ENCODE measurements at regions not wholly inside any gene's neighbourhood (a gene's known extent, or its start where the extent isn't known, plus 50 kb on each side); places are given as distances from the start of the nearest gene placed in this dataset.

- ChIA-PET POLR2A (no interaction called here), CTCF (no interaction called here)
- no peak for TF ChIP-seq ZNF384 (IDR thresholded peaks at IDR 0.05)
- no peak for TF ChIP-seq TARDBP (IDR thresholded peaks at IDR 0.05)
- TF ChIP-seq, protein P1, sequence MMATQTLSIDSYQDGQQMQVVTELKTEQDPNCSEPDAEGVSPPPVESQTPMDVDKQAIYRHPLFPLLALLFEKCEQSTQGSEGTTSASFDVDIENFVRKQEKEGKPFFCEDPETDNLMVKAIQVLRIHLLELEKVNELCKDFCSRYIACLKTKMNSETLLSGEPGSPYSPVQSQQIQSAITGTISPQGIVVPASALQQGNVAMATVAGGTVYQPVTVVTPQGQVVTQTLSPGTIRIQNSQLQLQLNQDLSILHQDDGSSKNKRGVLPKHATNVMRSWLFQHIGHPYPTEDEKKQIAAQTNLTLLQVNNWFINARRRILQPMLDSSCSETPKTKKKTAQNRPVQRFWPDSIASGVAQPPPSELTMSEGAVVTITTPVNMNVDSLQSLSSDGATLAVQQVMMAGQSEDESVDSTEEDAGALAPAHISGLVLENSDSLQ (IDR thresholded peaks at IDR 0.05): no peak
- TF ChIP-seq FOXM1 (IDR thresholded peaks at IDR 0.05; ENCODE audit: borderline replicate concordance): no peak
- TF ChIP-seq NFRKB (IDR thresholded peaks at IDR 0.05): no peak
- TF ChIP-seq ARNT (IDR thresholded peaks at IDR 0.05): no peak
- TF ChIP-seq LEF1 (IDR thresholded peaks at IDR 0.05; ENCODE audit: borderline replicate concordance): no peak
- DNase-seq (ENCODE audit: extremely low spot score): no peak
Measured at GRCh38 chr1:185500001-185500626, 183.1 kb upstream of the IVNS1ABP start.

DNA sequence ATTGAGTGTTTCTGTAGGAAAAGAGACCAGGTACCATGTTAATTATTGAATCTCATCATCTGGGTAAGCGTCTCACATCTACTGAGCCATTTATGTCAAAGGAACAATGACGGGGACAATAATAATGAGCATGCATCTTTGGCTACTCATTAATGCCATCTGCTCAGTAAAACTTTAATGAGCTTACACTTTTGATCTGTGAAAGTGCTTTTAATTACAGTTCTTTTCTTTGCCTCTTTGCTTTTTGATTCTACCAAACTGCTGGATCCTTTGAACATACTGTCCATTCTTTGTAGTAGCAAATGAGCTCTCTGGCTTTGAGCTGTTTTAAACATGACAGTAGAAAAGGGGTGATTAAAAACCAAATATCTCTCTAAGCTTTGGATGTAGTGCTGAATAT lies 181.2 kb upstream of the IVNS1ABP start:
- TF ChIP-seq NFRKB (IDR thresholded peaks at IDR 0.05) (no peak), SUZ12 (IDR thresholded peaks at IDR 0.05) (no peak), SP1 (IDR thresholded peaks at IDR 0.05) (no peak), FOXA1 (IDR thresholded peaks at IDR 0.05) (no peak), FOXK2 (IDR thresholded peaks at IDR 0.05) (no peak), LEF1 (IDR thresholded peaks at IDR 0.05; ENCODE audit: borderline replicate concordance) (no peak), L3MBTL2 (conservative IDR thresholded peaks at IDR 0.05) (no peak), CTBP1 (IDR thresholded peaks at IDR 0.05; ENCODE audit: borderline replicate concordance) (no peak), FOXM1 (IDR thresholded peaks at IDR 0.05; ENCODE audit: borderline replicate concordance) (no peak), ARNT (IDR thresholded peaks at IDR 0.05) (no peak), HDGF (IDR thresholded peaks at IDR 0.05; ENCODE audit: borderline replicate concordance) (no peak), BHLHE40 (IDR thresholded peaks at IDR 0.05; ENCODE audit: borderline replicate concordance) (no peak), ELF4 (IDR thresholded peaks at IDR 0.05) (no peak), ZNF384 (IDR thresholded peaks at IDR 0.05) (no peak), TARDBP (IDR thresholded peaks at IDR 0.05) (no peak)
- TF ChIP-seq, protein P1 (IDR thresholded peaks at IDR 0.05): no peak
- no peak for DNase-seq (ENCODE audit: extremely low spot score)
- POLR2A ChIA-PET: no interaction called here
- CTCF ChIA-PET: interaction anchor here (0.5 kb wide), 1 partner anchor 43 kb away, joined by 4 read pairs; no protein-coding TSS in a partner anchor

DNA sequence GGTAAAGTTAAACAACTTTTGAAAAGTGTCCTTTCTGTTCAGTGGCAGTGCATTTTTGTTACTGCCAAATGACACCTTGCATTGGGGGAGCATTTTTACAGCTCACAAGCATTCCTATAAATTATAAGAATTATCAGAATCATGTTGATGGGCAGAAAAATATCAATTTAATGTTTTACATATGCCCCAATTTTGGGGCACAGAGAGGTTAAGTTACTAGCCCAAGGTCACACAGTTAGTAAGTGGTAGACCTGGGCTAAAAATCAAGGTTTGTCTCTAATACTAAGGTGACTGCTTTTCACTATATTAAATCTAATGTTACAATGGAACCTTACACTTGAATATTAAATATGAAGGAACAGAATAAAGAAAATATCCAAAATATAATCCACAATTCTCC lies 180.1 kb upstream of the IVNS1ABP start:
- ChIA-PET POLR2A (no interaction called here), CTCF (no interaction called here)
- TF ChIP-seq BHLHE40 (IDR thresholded peaks at IDR 0.05; ENCODE audit: borderline replicate concordance): no peak
- TF ChIP-seq TARDBP (IDR thresholded peaks at IDR 0.05): no peak
- no peak for TF ChIP-seq CTBP1 (IDR thresholded peaks at IDR 0.05; ENCODE audit: borderline replicate concordance)
- no peak for TF ChIP-seq SP1 (IDR thresholded peaks at IDR 0.05)
- TF ChIP-seq ZNF384 (IDR thresholded peaks at IDR 0.05): no peak
- TF ChIP-seq L3MBTL2 (conservative IDR thresholded peaks at IDR 0.05): no peak
- DNase-seq (ENCODE audit: extremely low spot score): no peak

DNA sequence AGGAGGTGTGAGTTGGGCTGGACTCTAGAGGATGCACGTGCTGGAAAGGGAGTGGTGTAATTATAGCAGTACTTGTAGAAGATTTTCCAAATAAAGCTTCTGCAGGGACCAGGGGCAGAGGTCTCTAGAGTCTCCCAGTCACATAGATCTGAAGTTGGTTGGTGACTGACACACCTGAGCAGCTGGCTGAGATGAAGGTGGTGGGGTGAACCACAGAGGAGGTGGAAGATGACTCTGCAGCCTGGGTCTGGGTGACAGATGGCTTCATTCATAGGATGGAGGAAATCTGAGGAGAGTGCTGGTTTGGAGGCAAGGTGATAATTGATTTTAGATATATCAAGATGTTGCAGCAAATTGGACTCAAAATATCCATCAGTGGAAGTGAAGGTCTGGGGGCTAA lies 178.9 kb upstream of the IVNS1ABP start:
- no peak for DNase-seq (ENCODE audit: extremely low spot score)
- TF ChIP-seq FOXK2 (IDR thresholded peaks at IDR 0.05) (no peak), NFRKB (IDR thresholded peaks at IDR 0.05) (no peak), ARNT (IDR thresholded peaks at IDR 0.05) (no peak), HDGF (IDR thresholded peaks at IDR 0.05; ENCODE audit: borderline replicate concordance) (no peak), LEF1 (IDR thresholded peaks at IDR 0.05; ENCODE audit: borderline replicate concordance) (no peak), FOXM1 (IDR thresholded peaks at IDR 0.05; ENCODE audit: borderline replicate concordance) (no peak), SUZ12 (IDR thresholded peaks at IDR 0.05) (no peak), FOXA1 (IDR thresholded peaks at IDR 0.05) (no peak), ZNF384 (IDR thresholded peaks at IDR 0.05) (no peak)
- TF ChIP-seq, protein P1 (IDR thresholded peaks at IDR 0.05): no peak
- ChIA-PET CTCF (no interaction called here), POLR2A (no interaction called here)

GRCh38 chr1:185495007-185495406 lies 178.0 kb upstream of the IVNS1ABP start:
- CTCF ChIA-PET: no interaction called here
- no peak for TF ChIP-seq L3MBTL2 (conservative IDR thresholded peaks at IDR 0.05)
- TF ChIP-seq, protein P1 (IDR thresholded peaks at IDR 0.05): no peak
- no peak for TF ChIP-seq LEF1 (IDR thresholded peaks at IDR 0.05; ENCODE audit: borderline replicate concordance)
- TF ChIP-seq ARNT (IDR thresholded peaks at IDR 0.05): no peak
- no peak for TF ChIP-seq HDGF (IDR thresholded peaks at IDR 0.05; ENCODE audit: borderline replicate concordance)
- TF ChIP-seq FOXK2 (IDR thresholded peaks at IDR 0.05): no peak
- no peak for TF ChIP-seq TARDBP (IDR thresholded peaks at IDR 0.05)
- TF ChIP-seq NFRKB (IDR thresholded peaks at IDR 0.05): no peak
- TF ChIP-seq FOXM1 (IDR thresholded peaks at IDR 0.05; ENCODE audit: borderline replicate concordance): no peak
- no peak for TF ChIP-seq SUZ12 (IDR thresholded peaks at IDR 0.05)
- no peak for TF ChIP-seq CTBP1 (IDR thresholded peaks at IDR 0.05; ENCODE audit: borderline replicate concordance)
- TF ChIP-seq ZNF384 (IDR thresholded peaks at IDR 0.05): no peak
- POLR2A ChIA-PET: no interaction called here
- DNase-seq (ENCODE audit: extremely low spot score): no peak
